ENCODE measurements at regions not wholly inside any gene's neighbourhood (a gene's known extent, or its start where the extent isn't known, plus 50 kb on each side); places are given as distances from the start of the nearest gene placed in this dataset.

- no peak overlapping the region for H3K27ac ChIP-seq (ENCODE audit: low read depth, low read length)
- peaks cover 4% of the 10 kb centered on the region; the same call in 1 of the 2 replicates for H3K27me3 ChIP-seq (ENCODE audit: insufficient read depth, low read length)
- DNase-seq (ENCODE audit: low read depth, low spot score) = no peak
- H3K9ac ChIP-seq (ENCODE audit: low read length) = no peak overlapping the region
- H3K9me3 ChIP-seq (ENCODE audit: control insufficient read depth in 1 of 2, insufficient read depth in 1 of 2, low read depth in 1 of 2, low read length in 2 of 2) = no peaks in the 10 kb centered on the region
- TF ChIP-seq FOSL1 (IDR thresholded peaks at IDR 0.05; ENCODE audit: low read depth) (no peak), ELF1 (IDR thresholded peaks at IDR 0.05; ENCODE audit: borderline replicate concordance, low read depth) (no peak), SP1 (IDR thresholded peaks at IDR 0.05; ENCODE audit: low read depth) (no peak), EZH2 (IDR thresholded peaks at IDR 0.05) (no peak), ATF3 (IDR thresholded peaks at IDR 0.05) (no peak), CTCF (IDR thresholded peaks at IDR 0.05 in 2 of 3, conservative IDR thresholded peaks at IDR 0.05 in 1 of 3; ENCODE audit: borderline replicate concordance in 1 of 3, insufficient read depth in 1 of 3, low read depth in 2 of 3, low read length in 2 of 3) (no peak), ZNF274 (IDR thresholded peaks at IDR 0.05; ENCODE audit: low read depth, low read length) (no peak), SIN3A (IDR thresholded peaks at IDR 0.05; ENCODE audit: low read depth) (no peak), SRF (IDR thresholded peaks at IDR 0.05; ENCODE audit: low read depth) (no peak), JUND (IDR thresholded peaks at IDR 0.05) (no peak), MAX (IDR thresholded peaks at IDR 0.05) (no peak), EZH2phosphoT487 (IDR thresholded peaks at IDR 0.05; ENCODE audit: borderline replicate concordance) (no peak), ZBTB33 (IDR thresholded peaks at IDR 0.05; ENCODE audit: extremely low read depth, insufficient replicate concordance, low read length) (no peak), ZFX (IDR thresholded peaks at IDR 0.05) (no peak), RAD21 (IDR thresholded peaks at IDR 0.05; ENCODE audit: low read depth) (no peak)
- intact Hi-C loops (cut with micrococcal nuclease) = no loop called here
- H3K4me3 ChIP-seq (replicated peaks in 1 of 2; ENCODE audit: low read depth in 1 of 2, low read length in 2 of 2) = no peak overlapping the region
- no peaks in the 10 kb centered on the region for H3K79me2 ChIP-seq (ENCODE audit: insufficient read depth, low read length)
- ChIA-PET CTCF (no interaction called here), POLR2A (no interaction called here), RAD21 (ENCODE audit: low non-redundant PET in 1 of 2, low total read pairs in 2 of 2, uncharacterized antibody in 2 of 2, unreplicated experiment in 2 of 2) (no interaction called here)
- ATAC-seq = no peak
- no peaks in the 10 kb centered on the region for H4K20me1 ChIP-seq (ENCODE audit: insufficient read depth)
- H3K4me1 ChIP-seq (ENCODE audit: control insufficient read depth in 1 of 2, insufficient read depth in 2 of 2, low read length in 2 of 2) = no peaks in the 10 kb centered on the region
- H3K36me3 ChIP-seq (ENCODE audit: control insufficient read depth in 1 of 2, insufficient read depth in 2 of 2, low read length in 2 of 2) = no peaks in the 10 kb centered on the region
- no peak overlapping the region for H3K4me2 ChIP-seq (ENCODE audit: low read length)
- H2AFZ ChIP-seq (ENCODE audit: low read depth, low read length, poor library complexity, severe bottlenecking) = no peak overlapping the region
- no TSS peak for BruUV-seq (replicated peaks)
- no peaks in the 10 kb centered on the region for H3K9me2 ChIP-seq (ENCODE audit: insufficient read depth)
These were observed 358.0 kb upstream of the C1orf87 start for GRCh38 chr1:60431593-60431992.

Measured in HCT116 (cell line).